GDM1 (cell line): ENCODE measurements at regions not wholly inside any gene's neighbourhood (a gene's known extent, or its start where the extent isn't known, plus 50 kb on each side); places are given as distances from the start of the nearest gene placed in this dataset.

ENCODE experiments used
- DNase-seq: peaks from one replicate; lab custom pipeline; 2025; lab: John Stamatoyannopoulos, UW

DNA sequence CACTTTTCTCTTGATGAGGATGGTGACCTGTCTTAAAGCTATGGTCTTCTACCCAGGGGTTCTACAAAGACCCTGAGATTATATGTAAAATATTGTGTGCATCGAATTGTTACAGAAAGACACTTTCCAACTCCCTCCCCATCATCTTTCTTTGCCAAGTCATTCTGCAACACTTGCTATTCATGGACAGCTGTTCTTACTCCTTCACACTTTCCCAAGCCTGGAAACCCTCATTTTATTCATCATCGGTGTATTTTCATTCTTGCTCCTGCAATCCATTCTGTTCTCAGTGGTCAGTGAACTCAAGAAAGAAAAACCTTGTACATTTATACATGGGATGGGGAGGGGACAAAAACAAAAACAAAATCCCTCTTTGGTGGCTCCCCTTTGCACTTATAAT is 90.5 kb upstream of the STXBP6 start:
- DNase-seq: no peak

DNA sequence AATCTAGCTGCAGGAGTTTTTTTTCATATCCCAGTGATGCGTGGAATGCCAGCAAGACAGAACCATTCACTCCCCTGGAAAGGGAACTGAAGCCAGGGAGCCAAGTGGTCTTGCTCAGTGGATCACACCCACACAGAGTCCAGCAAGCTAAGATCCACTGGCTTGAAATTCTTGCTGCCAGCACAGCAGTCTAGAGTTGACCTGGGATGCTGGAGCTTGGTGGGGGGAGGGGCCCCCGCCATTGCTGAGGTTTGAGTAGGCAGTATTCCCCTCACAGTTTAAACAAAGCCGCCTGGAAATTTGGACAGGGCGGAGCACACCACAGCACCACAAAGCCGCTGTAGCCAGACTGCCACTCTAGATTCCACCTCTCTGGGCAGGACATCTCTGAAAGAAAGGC is 86.9 kb upstream of the STXBP6 start:
- DNase-seq: no peak

DNA sequence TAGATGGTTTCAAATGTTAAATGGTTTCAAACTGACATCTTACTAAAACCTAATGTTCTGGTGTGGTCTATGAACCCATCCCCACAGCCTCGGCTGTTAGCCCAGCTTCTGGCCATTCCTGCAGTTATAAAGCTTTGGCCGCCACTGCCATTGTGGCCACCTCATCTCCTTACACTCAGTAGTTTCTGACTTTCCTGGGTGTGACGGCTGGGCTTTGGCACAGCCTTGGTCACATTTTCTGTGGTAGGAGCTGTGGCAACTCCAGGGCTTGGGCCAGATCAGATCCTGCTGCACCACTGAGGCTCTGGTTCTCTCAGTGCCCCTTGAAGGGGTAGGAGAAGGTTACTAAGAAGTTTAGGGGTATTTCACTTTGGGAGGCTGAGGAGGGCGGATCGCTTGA is 84.2 kb upstream of the STXBP6 start:
- no peak for DNase-seq

DNA sequence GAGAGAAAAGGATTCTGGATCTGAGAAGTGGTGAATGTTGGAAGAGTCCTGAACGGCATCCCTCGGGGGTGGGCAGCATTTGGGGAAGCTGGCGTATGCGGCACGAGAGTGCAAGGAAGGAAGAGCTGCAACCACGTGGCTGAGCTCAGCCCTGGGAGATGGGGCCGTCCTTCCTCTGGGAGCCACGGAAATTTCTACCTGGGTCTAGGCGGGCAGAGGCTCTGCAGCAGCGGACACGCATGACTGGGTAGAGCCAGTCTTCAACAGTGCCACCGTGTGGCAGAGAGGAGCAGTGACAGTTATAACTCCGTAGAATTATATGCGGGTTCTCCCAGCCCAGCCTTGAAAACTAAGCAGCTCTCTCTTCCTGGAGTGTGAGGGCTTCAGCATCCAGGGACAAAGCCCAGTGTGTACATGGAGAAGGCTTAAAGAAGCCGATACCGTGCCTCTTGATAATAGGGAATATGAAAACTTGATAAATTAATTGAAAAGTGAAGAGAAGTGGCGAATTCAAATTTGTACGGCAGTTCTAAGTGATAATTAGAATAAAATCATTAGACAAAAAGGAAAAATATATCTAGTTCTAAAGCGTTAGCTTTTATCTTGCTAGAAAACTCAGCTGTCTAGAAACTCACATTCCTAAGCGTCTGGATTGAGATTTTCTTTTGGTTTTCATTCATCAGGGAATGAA is 82.9 kb upstream of the STXBP6 start:
- peak; percentile 18 for DNase-seq

- DNase-seq: no peak
Measured at GRCh38 chr14:25132094-25132493, 82.1 kb upstream of the STXBP6 start.

GRCh38 chr14:25122843-25123242 is 72.9 kb upstream of the STXBP6 start:
- DNase-seq: no peak

DNA sequence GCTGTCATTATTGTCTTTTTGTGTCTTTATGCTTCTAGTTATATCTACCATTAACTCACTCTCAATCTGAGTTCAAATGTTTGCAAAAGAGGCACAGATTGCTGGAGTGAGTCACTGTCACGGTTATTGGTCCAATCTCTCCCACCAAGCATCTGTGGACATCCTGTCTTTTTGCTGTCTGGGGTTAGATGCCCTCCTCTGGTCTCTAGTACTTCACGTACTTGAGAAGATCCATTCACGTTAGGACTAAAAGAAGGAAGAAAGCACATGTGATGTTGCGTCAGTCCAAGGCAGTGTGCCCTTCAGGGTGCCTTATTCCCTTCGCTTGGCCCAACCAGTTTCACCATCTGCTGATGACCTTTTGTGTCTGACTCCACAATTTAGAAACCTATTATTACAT is 72.3 kb upstream of the STXBP6 start:
- no peak for DNase-seq

- no peak for DNase-seq
Measured at GRCh38 chr14:25121337-25122129, 71.6 kb upstream of the STXBP6 start.

GRCh38 chr14:25120261-25120660 is 70.3 kb upstream of the STXBP6 start:
- no peak for DNase-seq

DNA sequence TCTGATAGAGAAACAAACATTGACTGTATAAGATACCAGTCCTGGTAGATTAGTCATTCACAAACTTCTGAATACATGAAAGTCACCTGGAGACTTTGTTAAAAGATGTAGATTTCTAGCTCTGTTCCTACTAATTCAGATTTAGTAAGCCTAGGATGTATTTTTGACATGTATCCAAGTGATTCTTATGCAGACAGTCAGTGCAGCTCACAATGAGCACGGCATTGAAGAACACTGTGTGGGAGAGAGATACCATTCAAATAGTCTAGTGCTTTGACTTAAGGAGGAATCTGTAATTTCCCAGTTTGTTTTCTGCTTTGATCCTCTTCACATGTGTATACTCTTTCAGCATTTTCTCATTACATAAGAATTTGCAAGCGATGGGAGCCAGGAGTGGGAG is 68.7 kb upstream of the STXBP6 start:
- no peak for DNase-seq

- no peak for DNase-seq
Measured at GRCh38 chr14:25117342-25117741, 67.4 kb upstream of the STXBP6 start.

- DNase-seq: no peak
Measured at GRCh38 chr14:25116607-25117006, 66.7 kb upstream of the STXBP6 start.

DNA sequence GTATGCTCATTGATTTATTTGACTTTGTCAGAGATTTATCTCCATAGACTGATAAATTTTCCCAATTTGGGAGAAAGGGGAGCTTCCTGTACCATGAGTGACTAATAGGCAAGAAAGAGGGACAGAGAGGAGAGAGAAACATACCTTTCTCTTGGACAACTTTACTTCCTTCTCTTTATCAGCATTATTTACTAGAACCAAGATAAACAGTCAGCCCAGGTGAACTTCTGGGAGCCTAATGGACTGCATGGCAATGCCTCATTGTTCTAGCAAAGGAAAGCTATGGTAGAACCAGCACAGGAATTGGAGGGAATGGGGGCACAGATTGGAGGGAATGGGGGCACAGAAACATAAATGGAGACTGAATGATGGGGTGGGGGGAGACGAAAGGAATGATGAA is 63.4 kb upstream of the STXBP6 start:
- DNase-seq: no peak

- DNase-seq: no peak
Measured at GRCh38 chr14:25111061-25111601, 61.2 kb upstream of the STXBP6 start.

- DNase-seq: no peak
Measured at GRCh38 chr14:25110106-25110505, 60.2 kb upstream of the STXBP6 start.

DNA sequence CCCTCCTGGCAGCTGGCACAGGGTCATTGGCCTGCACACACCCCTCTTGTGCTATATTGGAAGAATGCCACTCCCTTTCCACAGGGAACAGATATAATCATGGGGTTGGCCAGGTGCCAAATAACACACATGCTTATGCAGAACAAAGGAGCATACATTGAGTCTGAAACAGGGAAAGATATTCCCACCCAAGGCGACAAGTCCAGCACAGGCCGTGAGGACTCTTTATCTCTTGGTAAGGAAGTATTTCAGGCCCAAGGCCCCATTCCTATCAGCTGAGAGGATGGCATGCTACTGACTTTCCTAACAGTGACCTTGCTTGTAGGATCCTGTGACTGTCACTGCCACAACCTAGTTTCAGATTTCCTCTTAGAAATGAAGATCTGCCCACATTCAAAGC is 59.0 kb upstream of the STXBP6 start:
- DNase-seq: no peak

DNA sequence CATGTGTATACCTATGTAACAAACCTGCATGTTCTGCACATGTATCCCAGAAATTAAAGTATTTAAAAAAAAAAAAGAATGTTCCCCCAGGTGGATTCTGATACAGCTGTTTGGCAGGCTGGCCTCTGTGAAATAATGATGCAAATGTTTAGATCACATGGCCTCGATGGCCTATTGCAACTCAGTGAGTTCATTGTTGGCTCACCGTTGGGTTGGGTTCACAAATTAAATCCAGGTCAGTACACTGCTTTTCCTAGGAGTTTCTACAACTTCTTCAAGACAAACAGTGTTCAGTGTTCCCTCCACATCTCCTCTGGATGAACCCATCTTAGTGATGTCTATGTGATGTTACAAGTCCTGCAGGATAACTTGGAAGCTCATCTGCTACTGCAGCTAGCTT is 58.3 kb upstream of the STXBP6 start:
- no peak for DNase-seq

- DNase-seq: no peak
Measured at GRCh38 chr14:25103820-25104219, 53.9 kb upstream of the STXBP6 start.

GRCh38 chr14:25103271-25103670 is 53.3 kb upstream of the STXBP6 start:
- DNase-seq: no peak

DNA sequence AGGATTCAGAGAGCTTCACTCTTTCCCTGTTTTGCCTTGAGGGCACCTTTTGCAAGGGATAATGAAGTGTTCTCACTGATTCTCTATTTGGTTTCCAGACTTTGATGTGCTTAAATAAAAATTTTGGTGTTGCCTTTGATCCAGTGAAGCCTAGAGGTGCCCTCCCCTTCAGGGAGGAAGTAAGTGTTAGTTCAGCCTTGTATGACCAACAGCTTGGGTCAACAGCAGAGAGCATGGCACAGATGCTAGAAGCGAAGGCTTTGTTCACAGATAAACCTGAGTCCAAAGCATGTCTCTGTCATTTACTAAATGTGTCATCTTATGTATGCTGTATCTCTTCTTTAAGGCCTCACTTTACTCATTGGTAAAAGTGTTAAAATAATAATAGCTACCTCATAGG is 52.8 kb upstream of the STXBP6 start:
- DNase-seq: no peak

DNA sequence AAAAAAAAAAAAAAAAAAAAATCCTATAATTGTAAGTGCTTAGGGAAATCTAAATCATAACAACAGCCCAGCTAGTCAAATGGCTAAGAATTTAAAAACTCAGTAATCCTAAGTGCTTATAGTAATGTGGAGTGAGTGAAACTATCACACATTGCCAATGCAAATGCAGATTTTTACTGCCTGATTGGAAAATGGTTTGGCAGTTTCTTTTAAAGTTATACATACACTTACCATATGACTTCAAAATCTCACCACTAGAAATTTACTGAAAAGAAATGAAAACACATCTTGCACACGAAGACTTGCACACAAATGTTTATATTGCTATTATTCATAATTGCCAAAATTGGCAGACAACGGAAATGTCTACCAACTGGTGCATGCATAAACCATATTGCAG is 51.3 kb upstream of the STXBP6 start:
- DNase-seq: no peak
